ENCODE measurements at regions not wholly inside any gene's neighbourhood (a gene's known extent, or its start where the extent isn't known, plus 50 kb on each side); places are given as distances from the start of the nearest gene placed in this dataset.

DNA sequence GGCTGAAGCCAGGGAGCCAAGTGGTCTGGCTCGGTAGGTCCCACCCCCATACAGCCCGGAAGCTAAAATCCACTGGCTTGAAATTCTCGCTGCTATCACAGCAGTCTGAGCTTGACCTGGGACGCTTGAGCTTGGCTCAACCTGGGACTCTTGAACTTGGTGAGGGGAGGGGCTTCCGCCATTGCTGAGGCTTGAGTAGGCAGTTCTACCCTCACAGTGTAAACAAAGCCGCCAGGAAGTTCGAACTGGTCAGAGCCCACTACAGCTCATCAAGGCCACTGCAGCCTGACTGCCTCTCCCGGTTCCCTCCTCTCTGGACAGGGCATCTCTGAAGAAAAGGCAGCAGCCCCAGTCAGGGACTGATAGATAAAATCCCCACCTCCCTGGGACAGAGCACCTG is 1337.7 kb downstream of the HACE1 start:
- DNase-seq (ENCODE audit: extremely low read depth in 1 of 4, low spot score in 3 of 4) (no peak), FAIRE-seq (no peak), ATAC-seq (no peak)
- no peak overlapping the region for H3K27ac ChIP-seq (ENCODE audit: extremely low read depth, low read depth, low read length)
- H3K9me3 ChIP-seq (replicated peaks; ENCODE audit: control insufficient read depth, insufficient read depth, low read depth, low read length), result no peaks in the 10 kb centered on the region
- H3K79me2 ChIP-seq (ENCODE audit: control insufficient read depth, insufficient read depth, low read length), result no peaks in the 10 kb centered on the region
- TF ChIP-seq ZSCAN29 (IDR thresholded peaks at IDR 0.05), result no peak
- no peak for TF ChIP-seq ZNF561 (CRISPR knock-in tag; conservative IDR thresholded peaks at IDR 0.05)
- no peaks in the 10 kb centered on the region for H4K20me1 ChIP-seq (replicated peaks; ENCODE audit: control insufficient read depth, insufficient read depth, low read length)
- WGBS (ENCODE audit: insufficient coverage, low coverage, missing lambda C conversion rate), result 1% methylated on average over 8 of the region's 8 CpGs
- in situ Hi-C loops (cut with MboI) (no loop called here), intact Hi-C loops (cut with micrococcal nuclease) (no loop called here)
- H3K4me3 ChIP-seq, result no peak overlapping the region
- no peak overlapping the region for H3K4me2 ChIP-seq (ENCODE audit: insufficient read depth, low read length)
- no peaks in the 10 kb centered on the region for H3K27me3 ChIP-seq (ENCODE audit: control insufficient read depth in 2 of 2, insufficient read depth in 2 of 2, low read length in 2 of 2)
- no peaks in the 10 kb centered on the region for H3K36me3 ChIP-seq (ENCODE audit: control insufficient read depth, insufficient read depth, low read length)
- H3K9ac ChIP-seq (ENCODE audit: insufficient read depth in 1 of 2, low read depth in 2 of 2, low read length in 2 of 2), result no peak overlapping the region
- ChIA-PET CTCF (ENCODE audit: low intra/inter-chr PET ratio) (no interaction called here), POLR2A (no interaction called here)
- no TSS peak for BruUV-seq (replicated peaks)
- no peak overlapping the region for H2AFZ ChIP-seq (ENCODE audit: low read depth, low read length)
- no peaks in the 10 kb centered on the region for H3K4me1 ChIP-seq (replicated peaks in 1 of 2; ENCODE audit: control insufficient read depth in 2 of 2, insufficient read depth in 2 of 2, low read length in 2 of 2)
- no peaks in the 10 kb centered on the region for H3K9me1 ChIP-seq (ENCODE audit: control insufficient read depth, insufficient read depth, low read length)

DNA sequence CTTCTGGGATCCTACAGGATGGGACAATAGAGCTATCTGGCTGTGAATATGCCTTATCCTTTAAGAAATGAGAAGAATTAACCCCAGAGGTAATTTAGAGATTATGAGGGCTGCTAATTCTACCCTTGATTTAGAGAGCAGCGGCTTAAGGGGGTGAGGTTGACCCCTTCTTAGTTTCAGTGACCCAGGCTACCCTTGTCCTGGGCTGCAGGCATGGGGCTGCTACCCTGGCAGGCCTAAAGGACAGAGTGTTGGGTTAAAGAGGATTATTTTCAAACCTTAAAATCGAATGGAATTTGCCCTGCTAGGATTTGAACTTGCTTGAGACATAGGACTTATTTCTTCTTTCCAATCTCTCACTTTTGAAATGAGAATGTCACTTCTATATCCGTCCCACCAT is 1343.4 kb downstream of the HACE1 start:
- 0% methylated on average over 3 of the region's 3 CpGs for WGBS (ENCODE audit: insufficient coverage, low coverage, missing lambda C conversion rate)
- POLR2A ChIA-PET, result no interaction called here

More for the DNA sequence above, 1343.4 kb downstream of the HACE1 start:
- Histone ChIP-seq H3K36me3 (ENCODE audit: control insufficient read depth, insufficient read depth, low read length) (no peaks in the 10 kb centered on the region), H3K27ac (ENCODE audit: extremely low read depth, low read depth, low read length) (no peak overlapping the region), H3K4me2 (ENCODE audit: insufficient read depth, low read length) (no peak overlapping the region), H3K9me1 (ENCODE audit: control insufficient read depth, insufficient read depth, low read length) (no peaks in the 10 kb centered on the region), H4K20me1 (replicated peaks; ENCODE audit: control insufficient read depth, insufficient read depth, low read length) (no peaks in the 10 kb centered on the region), H3K9ac (ENCODE audit: insufficient read depth in 1 of 2, low read depth in 2 of 2, low read length in 2 of 2) (no peak overlapping the region), H3K9me3 (replicated peaks; ENCODE audit: control insufficient read depth, insufficient read depth, low read depth, low read length) (no peaks in the 10 kb centered on the region), H3K4me1 (replicated peaks in 1 of 2; ENCODE audit: control insufficient read depth in 2 of 2, insufficient read depth in 2 of 2, low read length in 2 of 2) (no peaks in the 10 kb centered on the region), H2AFZ (ENCODE audit: low read depth, low read length) (no peak overlapping the region), H3K4me3 (no peak overlapping the region), H3K27me3 (ENCODE audit: control insufficient read depth in 2 of 2, insufficient read depth in 2 of 2, low read length in 2 of 2) (no peaks in the 10 kb centered on the region), H3K79me2 (ENCODE audit: control insufficient read depth, insufficient read depth, low read length) (no peaks in the 10 kb centered on the region)
- DNase-seq (ENCODE audit: extremely low read depth in 1 of 4, low spot score in 3 of 4) (no peak), FAIRE-seq (no peak), ATAC-seq (no peak)
- no peak for TF ChIP-seq NONO (IDR thresholded peaks at IDR 0.05; ENCODE audit: low read depth in 2 of 2, low read length in 1 of 2)
- no peak for TF ChIP-seq HDGF (IDR thresholded peaks at IDR 0.05)
- no peak for TF ChIP-seq POLR2G (IDR thresholded peaks at IDR 0.05; ENCODE audit: low read depth, low read length)
- TF ChIP-seq CTCFL (IDR thresholded peaks at IDR 0.05; ENCODE audit: borderline replicate concordance, insufficient read depth, low read depth, low read length, poor library complexity, severe bottlenecking), result no peak
- TF ChIP-seq ETS1 (conservative IDR thresholded peaks at IDR 0.05; ENCODE audit: control insufficient read depth, low read depth, low read length), result no peak
- no TSS peak for BruUV-seq (replicated peaks)
- intact Hi-C loops (cut with micrococcal nuclease) (no loop called here), in situ Hi-C loops (cut with MboI) (no loop called here)
- CTCF ChIA-PET (ENCODE audit: low intra/inter-chr PET ratio), result no interaction called here
